GM21526 (cell line): ENCODE measurements at regions not wholly inside any gene's neighbourhood (a gene's known extent, or its start where the extent isn't known, plus 50 kb on each side); places are given as distances from the start of the nearest gene placed in this dataset.

ENCODE experiments used
- ATAC-seq: cut with Tn5 transposase; IDR thresholded peaks from one replicate; pipeline ENCODE4 v1.9.1; 2021; ENCODE audit warnings: moderate library complexity; ENCODE audit not compliant: unreplicated experiment, low FRiP score

DNA sequence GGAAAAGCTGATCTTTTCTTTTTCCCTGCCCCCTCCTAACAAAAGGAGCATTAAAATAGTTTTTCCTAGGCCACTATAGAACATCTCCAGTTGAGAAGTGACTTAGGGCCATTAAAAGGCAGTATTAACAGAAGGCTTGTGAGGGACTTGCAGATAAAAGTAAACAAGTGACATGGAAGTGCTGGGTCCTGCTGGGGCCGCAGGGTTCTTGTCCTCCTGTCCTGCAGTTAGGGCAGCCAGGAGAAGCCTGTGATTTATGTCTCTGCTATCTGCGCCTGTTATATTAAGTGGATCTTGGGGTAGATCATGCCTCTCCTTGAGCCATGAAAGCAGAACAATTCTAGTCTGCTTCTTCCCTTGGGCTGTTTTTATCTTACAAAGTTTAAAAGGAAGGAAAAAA, 271.4 kb upstream of the C11orf87 start:
- no peak for ATAC-seq

DNA sequence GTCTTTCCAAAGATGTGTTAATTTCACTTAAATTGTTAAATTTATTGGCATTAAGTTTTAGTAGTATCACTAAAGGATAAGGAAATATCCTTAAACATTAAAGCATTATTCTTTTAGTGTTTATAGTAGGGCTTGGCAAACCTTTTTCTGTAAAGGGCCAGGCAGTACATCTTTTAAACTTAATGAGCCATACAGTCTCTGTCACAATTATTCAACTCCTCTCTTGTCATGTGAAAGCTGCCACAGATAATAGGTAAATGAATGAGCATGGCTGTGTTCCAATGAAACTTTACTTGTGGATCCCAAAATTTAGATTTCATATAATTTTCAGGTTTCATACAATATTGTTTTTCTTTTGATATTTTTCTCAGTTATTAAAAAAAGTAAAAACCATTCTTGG, 268.2 kb upstream of the C11orf87 start:
- no peak for ATAC-seq

DNA sequence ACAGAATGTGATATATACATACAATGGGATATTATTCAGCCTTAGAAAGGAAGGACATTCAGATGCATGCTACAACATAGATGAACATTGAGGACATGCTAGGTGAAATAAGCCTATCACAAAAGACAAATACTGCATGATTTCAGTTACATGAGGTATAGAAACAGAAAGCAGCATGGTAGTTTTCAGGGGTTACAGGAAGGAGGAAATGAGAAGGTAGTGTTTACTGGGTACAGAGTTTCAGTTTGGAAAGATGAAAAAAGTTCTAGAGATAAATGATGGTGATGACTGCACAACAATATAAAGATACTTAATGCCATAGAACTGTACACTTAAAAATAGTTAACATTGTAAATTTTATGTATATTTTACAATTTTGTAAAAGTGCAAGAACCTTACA, 266.7 kb upstream of the C11orf87 start:
- ATAC-seq = peak; percentile 100

DNA sequence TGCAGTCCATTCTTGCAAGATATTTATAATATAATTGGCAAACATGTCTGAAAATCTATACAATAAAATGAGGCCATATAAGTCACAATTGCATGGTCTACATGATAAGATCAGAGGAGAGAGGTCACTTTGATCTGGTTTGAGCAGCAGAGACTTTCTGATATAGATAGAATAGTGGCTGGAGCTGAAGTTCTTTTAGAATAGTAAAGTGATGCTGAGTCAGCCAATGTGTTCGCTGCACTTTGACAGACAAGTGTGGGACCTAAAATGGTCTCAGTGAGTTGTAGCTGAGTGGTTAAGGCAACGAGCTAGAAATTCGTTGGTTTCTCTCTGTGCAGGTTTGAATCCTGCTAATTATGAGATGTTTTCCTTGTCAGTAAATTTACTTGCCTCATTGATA, 257.0 kb upstream of the C11orf87 start:
- ATAC-seq = no peak

DNA sequence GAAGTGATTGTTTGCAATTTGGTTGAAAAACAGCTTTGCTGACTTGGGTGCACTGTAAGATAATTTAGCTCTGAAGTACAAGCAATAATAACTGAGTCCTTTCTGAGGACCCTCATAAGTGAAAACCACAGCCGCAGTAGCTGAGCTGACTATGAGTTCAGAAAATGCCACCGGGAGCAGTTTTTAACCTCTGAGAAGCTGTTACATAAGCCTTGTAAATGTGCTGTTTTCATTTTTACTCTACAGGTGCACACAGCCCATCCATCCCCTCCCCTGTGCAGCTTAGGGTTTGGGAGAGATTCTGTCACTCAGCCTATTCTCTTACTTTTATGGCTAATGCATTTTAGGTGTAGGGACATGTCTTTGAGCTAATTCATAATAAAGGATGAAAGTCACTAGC, 255.5 kb upstream of the C11orf87 start:
- no peak for ATAC-seq

DNA sequence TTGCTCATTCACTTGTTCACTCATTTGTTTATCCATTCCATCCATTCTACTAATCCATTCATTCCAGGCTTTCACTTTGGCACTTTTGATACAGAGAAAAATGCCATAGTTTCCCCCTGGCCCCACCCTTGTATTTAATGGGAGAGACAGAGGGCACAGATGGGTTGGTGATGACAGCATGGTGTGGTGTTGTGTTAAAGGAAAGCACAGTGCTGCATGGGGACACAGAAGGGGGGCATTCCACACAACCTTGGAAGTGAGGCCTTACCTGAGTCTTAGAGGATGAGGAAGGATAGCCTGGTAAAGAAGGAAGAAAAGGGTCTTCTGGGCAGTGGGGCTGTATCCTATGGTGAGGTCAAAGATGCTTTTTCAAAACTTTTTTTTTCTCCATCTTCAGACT, 248.5 kb upstream of the C11orf87 start:
- no peak for ATAC-seq

DNA sequence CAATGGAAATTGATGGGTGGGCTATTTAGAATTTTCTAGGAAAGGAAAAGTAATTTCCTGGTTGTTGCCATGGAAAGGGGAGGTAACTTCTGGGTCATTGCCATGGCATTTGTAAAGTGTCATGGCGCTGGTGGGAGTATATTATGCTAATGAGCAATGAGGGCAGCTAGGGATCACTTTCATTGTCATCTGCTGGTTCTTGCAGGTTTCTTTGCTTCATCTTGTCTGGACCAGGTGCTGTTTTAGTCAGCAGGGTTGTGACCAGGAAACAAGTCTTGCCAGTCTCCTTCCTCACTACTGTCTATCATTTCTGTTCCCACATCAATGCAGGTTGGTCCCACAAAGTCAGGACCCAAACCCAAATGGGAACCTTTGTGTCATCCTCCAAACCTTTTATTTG, 237.6 kb upstream of the C11orf87 start:
- no peak for ATAC-seq

DNA sequence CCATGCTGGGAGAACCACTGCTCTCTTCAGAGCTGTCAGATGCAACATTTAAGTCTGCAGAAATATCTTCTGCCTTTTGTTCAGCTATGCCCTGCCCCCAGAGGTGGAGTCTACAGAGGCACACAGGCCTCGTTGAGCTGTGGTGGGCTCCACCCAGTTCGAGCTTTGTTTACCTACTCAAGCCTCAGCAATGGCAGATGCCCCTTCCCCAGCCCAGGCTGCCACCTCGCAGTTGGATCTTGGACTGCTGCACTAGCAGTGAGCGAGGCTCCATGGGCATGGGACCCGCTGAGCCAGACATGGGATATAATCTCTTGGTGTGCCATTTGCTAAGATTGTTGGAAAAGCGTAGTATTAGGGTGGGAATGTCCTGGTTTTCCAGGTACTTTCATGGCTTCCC, 229.1 kb upstream of the C11orf87 start:
- no peak for ATAC-seq

DNA sequence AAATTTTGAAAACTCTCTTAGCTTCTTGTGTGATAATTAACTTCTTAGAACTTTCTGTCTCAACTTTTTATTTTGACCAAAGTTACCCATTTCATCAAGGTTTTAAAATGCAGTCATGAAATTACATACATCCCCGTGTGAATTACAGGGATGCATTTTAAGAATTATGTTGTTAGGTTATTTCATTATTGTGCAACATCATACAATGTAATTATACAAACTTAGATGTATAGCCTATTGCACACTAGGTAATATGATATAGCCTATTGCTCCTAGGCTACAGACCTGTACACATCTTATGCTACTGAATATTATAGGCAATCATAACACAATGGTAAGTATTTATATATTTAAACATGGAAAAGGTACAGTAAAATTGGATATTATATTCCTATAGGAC, 228.1 kb upstream of the C11orf87 start:
- ATAC-seq = no peak

DNA sequence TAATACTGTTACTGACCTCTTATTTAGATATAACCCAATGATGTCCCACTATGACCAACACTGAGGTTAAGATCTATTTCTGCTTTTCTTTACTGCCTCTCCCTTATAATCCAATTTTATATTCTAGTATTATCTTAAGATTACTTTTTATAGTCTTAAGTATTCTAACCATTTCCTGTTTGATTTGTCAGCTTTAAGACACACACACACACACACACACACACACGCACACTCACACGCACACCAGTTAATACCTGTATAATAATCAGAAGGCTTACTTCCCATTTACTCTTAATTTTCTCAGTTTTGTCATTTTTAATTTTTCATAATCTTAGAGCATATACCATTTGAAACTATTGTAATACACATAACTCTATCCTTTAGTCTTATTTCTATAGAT, 226.0 kb upstream of the C11orf87 start:
- ATAC-seq = no peak

DNA sequence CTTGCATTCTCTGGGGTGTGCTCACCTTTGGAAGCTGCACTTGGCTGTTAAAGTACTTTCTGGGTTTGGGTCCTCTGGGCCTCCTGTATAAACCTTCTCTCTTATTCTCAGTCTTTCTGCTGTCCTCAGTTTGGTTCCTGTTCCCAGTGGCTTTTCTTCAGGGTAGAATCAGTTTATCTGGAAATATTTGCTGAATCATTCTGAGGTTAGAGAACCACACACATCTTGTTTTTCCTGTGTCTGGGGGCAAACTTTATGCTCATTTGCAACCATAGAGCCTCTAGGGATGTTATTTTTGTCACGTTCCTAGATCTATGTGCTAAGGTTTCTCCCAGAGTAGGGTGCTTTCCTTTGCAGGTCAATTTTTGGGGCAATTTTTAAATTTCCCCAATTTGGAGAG, 224.3 kb upstream of the C11orf87 start:
- ATAC-seq = no peak

DNA sequence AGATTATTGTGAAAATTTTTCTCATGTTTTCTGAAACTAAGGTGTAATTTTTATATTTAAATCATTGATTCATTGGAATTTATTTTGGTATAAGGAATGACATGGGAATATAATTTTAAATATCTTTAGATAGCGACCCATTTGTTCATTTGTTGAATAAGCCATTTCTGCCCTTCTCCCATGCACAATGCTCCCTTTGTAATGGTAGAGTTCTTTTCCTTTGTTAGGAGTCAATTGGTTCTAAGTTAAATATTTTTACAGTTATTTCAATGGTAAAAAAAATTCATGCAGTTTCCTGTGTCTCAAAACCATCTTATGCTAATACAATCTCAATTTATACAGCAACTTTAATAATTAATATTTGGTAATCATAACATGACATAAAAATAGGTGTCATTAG, 218.8 kb upstream of the C11orf87 start:
- no peak for ATAC-seq

DNA sequence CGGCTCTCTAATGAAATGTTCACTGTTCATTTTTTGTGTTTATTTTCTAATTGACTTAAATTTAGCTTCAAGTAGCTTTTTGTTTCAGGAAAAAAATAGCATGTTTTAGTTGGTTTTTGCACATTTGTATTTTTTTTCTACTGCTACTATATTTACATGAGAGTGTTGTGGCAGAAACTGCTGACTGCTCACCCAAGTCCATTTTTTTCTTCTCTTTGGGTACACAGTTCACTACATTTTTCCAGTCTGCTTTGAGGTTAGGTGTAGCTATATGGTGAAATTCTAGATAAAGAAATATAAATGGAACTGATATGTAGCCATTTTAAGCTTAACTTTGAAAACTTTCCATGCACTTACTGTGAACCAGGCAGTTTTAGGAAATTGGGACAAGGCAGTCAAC, 216.7 kb upstream of the C11orf87 start:
- no peak for ATAC-seq

DNA sequence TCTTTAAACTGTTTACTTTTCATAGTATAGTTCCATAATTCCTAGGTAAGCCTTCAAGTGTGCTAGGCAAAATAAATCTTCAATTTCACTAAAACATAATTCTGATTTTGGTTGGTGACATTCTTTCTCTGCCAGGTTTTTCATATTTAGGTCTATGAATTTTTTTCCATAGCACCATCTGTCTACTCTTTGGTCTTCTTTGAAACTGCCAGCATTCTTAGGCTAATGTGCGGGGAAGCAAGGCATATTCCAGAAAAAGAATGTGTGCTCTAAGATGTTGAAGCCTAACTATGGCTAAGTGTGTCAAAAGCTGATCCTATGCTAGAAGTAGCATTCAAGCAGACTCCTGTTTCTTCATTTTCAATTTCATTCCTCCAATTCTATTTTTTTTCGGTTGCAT, 213.9 kb upstream of the C11orf87 start:
- ATAC-seq = no peak

DNA sequence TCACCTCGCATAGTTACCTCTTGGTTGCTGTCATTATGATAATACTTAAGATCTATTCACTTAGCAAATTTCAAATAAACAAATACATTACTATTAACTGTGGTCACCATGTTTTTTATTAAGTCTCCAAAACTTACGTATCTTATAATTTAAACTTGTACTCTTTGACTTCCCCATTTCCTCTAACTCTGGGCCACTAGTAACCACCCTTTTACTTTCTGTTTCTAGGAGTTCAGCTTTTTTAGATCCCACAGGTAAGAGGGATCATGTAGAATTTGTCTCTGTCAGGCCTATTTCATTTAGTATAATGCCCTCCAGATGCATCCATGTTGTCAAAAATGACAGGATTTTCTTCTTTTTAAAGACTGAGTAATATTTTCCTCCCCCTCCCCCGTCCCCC, 212.4 kb upstream of the C11orf87 start:
- no peak for ATAC-seq

DNA sequence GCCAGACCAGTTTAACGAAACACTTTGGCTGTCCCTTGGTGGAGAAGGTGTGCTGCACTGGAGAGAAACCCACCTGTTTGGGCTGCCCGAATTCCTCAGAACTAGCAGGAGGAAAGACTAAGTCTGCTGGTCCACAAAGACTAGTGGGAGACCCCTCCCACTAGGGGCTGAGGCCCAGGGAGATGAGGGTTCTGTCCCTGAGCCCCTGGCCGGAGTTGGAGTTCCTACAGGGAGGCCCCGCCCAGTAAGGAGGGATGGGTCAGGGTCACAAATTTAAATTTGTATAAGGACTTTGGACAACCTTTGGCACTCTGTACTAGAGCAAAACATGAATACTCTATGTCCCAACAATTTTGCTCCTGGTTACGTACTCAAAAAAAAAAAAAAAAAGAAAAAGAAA, 200.8 kb upstream of the C11orf87 start:
- no peak for ATAC-seq

DNA sequence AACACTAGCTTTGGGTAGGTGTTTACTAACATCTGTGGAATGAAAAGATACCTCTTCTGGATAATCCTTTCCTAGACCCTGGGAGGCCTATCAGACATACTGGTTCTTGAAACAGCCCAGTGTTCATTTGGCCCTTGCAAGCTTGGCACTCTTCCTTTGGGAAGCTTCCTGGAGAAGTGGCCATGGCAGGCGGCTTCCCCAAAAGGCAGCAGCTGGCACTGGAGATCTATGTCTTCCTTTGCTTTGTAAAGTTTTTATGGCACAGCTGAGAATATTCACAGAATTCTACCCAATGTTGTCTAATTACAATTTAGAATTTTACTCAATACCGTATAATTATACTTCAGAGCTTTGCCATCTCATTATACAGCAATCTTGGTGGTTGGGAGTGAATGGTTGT, 199.2 kb upstream of the C11orf87 start:
- ATAC-seq = no peak

DNA sequence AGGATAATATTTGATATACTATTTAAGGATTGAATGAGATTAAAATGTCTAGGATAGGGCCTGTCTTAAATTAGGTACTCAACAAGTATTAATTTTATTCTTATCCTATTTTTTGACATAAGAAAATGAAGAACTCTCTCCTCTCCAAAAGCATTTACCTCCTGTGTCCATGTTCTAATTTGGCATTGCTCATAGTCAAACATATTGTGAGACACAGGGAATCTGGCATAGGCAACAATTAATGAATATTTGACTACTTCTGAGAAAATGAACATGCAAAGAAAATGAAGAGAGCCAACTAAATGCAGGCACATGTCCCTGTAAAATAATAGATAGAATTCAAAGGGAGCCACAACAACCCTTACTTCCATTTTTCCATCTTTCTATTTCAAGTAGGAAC, 198.5 kb upstream of the C11orf87 start:
- no peak for ATAC-seq

DNA sequence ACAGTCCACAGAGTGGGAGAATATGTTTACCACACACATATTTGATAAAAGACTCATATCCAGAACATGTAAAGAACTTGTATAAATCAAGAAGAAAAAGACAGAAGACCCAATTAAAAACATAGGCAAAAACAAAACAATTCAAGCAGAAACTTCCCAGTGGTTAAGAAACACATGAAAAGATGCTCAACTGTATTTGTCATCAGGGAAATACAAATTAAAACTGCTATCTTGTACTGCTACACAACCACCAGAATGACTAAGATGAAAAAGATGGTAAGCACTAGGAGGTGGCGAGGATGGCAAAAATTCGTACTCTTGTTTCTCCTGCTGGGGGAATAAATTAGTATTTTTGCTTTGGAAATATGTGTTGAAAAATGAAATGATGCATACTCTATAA, 192.3 kb upstream of the C11orf87 start:
- ATAC-seq = no peak

DNA sequence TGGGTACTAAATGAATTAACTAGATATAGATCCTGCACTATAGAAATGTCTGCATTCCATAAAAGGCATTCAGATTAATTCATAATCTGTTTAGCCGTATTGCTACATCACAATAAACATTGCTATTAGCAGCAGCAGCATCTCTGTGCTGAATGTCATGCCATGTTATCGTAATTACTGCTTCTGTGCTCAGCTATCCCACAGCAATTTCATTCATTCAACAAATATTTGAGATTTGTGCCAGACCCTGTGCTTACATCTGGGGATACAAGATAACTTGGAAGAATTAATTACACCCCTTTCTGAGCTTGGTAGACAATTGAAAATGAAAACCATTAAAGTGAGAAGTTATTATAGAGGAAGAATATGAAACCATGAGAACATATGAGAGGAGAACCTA, 185.8 kb upstream of the C11orf87 start:
- no peak for ATAC-seq

DNA sequence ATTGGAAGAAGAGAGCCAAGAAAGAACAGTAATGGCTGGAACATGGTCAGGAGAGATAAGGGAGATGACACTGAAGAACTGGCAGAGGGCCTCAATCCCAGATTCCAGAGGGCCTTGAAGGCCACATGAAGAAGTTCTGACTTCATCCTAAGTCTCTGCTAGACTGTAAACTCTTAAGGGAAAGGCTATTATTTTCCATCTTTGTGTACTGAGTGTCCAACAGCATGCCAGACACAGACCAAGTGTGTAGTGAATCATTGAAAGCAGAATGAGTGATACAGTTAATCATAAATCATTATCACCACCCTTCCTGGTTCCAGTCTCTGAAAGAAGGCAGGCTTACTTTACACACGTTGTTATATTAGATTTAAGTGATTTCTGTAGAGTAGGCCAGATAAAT, 185.3 kb upstream of the C11orf87 start:
- no peak for ATAC-seq

DNA sequence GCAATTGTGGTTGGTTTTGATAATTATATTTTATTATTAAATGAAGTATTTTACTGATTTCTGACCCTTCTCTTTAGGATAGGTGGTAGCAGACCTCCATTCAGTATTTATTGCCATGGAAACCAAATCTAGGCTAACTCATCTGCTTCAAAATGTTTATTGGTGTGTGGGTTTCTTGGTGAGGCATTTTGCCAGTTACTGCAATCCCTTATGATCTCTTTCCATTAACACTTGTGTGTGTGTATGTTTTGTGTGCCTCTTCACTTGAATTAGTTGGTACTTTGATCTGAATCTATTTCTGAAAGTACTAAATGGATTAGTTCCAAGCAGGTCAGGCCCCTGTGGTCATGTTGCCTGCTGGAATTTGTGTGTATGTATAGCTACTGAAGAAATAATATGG, 184.4 kb upstream of the C11orf87 start:
- ATAC-seq = no peak

DNA sequence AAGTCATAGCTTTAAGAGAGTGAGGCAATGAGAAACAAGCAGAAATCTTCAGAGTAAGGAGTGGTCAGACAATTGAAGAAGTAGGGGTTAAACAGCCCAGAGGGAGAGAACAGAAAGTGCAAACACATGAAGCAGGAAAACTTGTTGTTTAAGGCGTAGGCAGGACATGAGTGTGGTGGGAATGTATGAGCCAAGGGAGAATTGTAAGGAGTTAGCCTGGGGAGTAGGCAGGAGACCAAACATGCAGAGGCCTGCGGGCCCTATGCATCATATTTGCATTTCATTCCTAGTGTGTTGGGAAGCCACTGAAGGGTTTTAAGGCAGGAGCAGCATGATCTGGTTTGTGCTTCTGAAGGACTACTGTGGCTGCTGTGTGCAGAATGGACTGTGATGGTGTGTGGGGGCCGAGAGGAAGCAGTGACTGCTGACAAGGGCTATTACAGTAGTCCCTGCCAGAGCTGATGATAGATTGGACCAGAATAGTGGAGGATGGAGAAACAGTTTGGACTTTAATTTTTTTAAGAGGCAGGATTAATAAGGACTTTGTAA, 179.9 kb upstream of the C11orf87 start:
- ATAC-seq = no peak
